ENCODE measurements at regions not wholly inside any gene's neighbourhood (a gene's known extent, or its start where the extent isn't known, plus 50 kb on each side); places are given as distances from the start of the nearest gene placed in this dataset.

DNA sequence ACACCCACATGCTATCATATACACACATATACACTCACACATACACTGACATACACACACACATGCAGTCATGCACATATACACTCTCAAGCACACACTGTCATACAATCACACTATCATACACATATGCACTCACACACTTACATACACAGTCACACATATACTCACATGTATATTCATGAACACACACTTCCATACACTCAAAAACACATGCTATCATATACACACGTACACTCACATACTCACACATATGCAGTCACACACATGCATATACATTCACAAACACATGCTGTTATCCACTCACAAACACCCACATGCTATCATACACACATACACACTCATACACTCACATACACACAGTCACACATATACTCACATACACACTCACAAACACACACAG is 71.0 kb upstream of the PLXNA4 start:
- no peak for ATAC-seq
- TF ChIP-seq ZNF565 (CRISPR knock-in tag; conservative IDR thresholded peaks at IDR 0.05; ENCODE audit: low read depth) = no peak
- TF ChIP-seq ARNTL (CRISPR knock-in tag; IDR thresholded peaks at IDR 0.05; ENCODE audit: borderline replicate concordance, low read depth) = no peak
- TF ChIP-seq ZFP30 (CRISPR knock-in tag; IDR thresholded peaks at IDR 0.05) = no peak
- no peak for TF ChIP-seq PPARA (CRISPR knock-in tag; IDR thresholded peaks at IDR 0.05; ENCODE audit: borderline replicate concordance)
- TF ChIP-seq TOX (CRISPR knock-in tag; IDR thresholded peaks at IDR 0.05; ENCODE audit: borderline replicate concordance) = no peak
- TF ChIP-seq, protein P1, sequence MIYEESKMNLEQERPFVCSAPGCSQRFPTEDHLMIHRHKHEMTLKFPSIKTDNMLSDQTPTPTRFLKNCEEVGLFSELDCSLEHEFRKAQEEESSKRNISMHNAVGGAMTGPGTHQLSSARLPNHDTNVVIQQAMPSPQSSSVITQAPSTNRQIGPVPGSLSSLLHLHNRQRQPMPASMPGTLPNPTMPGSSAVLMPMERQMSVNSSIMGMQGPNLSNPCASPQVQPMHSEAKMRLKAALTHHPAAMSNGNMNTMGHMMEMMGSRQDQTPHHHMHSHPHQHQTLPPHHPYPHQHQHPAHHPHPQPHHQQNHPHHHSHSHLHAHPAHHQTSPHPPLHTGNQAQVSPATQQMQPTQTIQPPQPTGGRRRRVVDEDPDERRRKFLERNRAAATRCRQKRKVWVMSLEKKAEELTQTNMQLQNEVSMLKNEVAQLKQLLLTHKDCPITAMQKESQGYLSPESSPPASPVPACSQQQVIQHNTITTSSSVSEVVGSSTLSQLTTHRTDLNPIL (CRISPR knock-in tag; IDR thresholded peaks at IDR 0.05; ENCODE audit: low read depth) = no peak
- no peak for TF ChIP-seq CSDC2 (CRISPR knock-in tag; IDR thresholded peaks at IDR 0.05)
- TF ChIP-seq OSR1 (CRISPR knock-in tag; IDR thresholded peaks at IDR 0.05) = no peak
- TF ChIP-seq TSHZ2 (CRISPR knock-in tag; IDR thresholded peaks at IDR 0.05) = no peak

DNA sequence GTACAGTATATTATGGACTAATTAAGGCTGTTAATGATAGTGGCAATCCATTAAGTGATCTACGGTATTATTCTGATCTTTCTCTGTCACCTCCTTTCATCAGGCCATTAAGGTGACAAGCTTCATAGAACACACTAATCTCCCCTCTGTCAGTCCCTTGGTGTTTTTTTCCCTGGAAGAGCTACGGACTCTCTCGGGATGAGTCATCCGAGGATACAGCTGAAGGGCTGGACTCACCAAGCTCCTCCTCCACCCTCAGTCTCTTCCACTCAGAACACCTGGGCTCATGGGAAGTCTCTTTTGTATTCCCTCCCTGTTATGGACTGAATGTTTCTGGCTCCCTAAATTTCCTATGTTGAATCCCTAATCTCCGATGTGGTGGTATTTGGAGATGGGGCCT is 69.8 kb upstream of the PLXNA4 start:
- no peak for ATAC-seq
- TF ChIP-seq, protein P2, sequence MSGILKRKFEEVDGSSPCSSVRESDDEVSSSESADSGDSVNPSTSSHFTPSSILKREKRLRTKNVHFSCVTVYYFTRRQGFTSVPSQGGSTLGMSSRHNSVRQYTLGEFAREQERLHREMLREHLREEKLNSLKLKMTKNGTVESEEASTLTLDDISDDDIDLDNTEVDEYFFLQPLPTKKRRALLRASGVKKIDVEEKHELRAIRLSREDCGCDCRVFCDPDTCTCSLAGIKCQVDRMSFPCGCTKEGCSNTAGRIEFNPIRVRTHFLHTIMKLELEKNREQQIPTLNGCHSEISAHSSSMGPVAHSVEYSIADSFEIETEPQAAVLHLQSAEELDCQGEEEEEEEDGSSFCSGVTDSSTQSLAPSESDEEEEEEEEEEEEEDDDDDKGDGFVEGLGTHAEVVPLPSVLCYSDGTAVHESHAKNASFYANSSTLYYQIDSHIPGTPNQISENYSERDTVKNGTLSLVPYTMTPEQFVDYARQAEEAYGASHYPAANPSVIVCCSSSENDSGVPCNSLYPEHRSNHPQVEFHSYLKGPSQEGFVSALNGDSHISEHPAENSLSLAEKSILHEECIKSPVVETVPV (CRISPR knock-in tag; IDR thresholded peaks at IDR 0.05) = no peak
- TF ChIP-seq ZFP30 (CRISPR knock-in tag; IDR thresholded peaks at IDR 0.05) (no peak), ZNF70 (CRISPR knock-in tag; IDR thresholded peaks at IDR 0.05) (no peak), ZFP3 (CRISPR knock-in tag; IDR thresholded peaks at IDR 0.05) (no peak), CSDC2 (CRISPR knock-in tag; IDR thresholded peaks at IDR 0.05) (no peak), TOX (CRISPR knock-in tag; IDR thresholded peaks at IDR 0.05; ENCODE audit: borderline replicate concordance) (no peak), ISL1 (CRISPR knock-in tag; IDR thresholded peaks at IDR 0.05) (no peak), ZNF565 (CRISPR knock-in tag; conservative IDR thresholded peaks at IDR 0.05; ENCODE audit: low read depth) (no peak), POU6F1 (CRISPR knock-in tag; IDR thresholded peaks at IDR 0.05; ENCODE audit: borderline replicate concordance, low read depth) (no peak), SNAI2 (CRISPR knock-in tag; IDR thresholded peaks at IDR 0.05) (no peak), TCF4 (CRISPR knock-in tag; IDR thresholded peaks at IDR 0.05; ENCODE audit: borderline replicate concordance) (no peak), ZNF8 (CRISPR knock-in tag; IDR thresholded peaks at IDR 0.05) (no peak), ZC3H10 (CRISPR knock-in tag; IDR thresholded peaks at IDR 0.05) (no peak), OSR1 (CRISPR knock-in tag; IDR thresholded peaks at IDR 0.05) (no peak), RARB (CRISPR knock-in tag; IDR thresholded peaks at IDR 0.05) (no peak), BACH2 (CRISPR knock-in tag; IDR thresholded peaks at IDR 0.05; ENCODE audit: borderline replicate concordance) (no peak), ARNTL (CRISPR knock-in tag; IDR thresholded peaks at IDR 0.05; ENCODE audit: borderline replicate concordance, low read depth) (no peak)
- TF ChIP-seq, protein P1 (CRISPR knock-in tag; IDR thresholded peaks at IDR 0.05; ENCODE audit: low read depth) = no peak

DNA sequence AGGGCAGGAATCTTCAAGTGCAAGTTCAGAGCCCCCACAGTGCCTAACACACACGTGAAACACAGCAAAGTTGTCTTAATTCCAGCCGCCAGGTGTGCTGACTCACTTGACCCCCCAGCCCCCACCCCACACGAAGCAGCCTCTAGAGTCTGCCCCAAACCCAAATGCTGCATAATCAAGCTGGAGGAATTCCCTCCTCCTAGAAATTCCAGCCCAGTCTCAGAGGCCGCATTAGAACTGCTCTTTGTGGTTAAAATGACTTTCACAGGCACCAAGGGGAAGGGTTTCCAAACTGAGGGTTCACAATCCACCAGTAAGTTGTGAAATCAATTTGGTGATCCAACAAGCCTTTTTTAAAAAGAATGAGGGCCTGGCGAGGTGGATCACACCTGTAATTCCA is 67.0 kb upstream of the PLXNA4 start:
- ATAC-seq = no peak
- no peak for TF ChIP-seq CSDC2 (CRISPR knock-in tag; IDR thresholded peaks at IDR 0.05)
- TF ChIP-seq ZNF8 (CRISPR knock-in tag; IDR thresholded peaks at IDR 0.05) = no peak
- no peak for TF ChIP-seq ISL1 (CRISPR knock-in tag; IDR thresholded peaks at IDR 0.05)
- TF ChIP-seq POU6F1 (CRISPR knock-in tag; IDR thresholded peaks at IDR 0.05; ENCODE audit: borderline replicate concordance, low read depth) = no peak
- TF ChIP-seq, protein P2 (CRISPR knock-in tag; IDR thresholded peaks at IDR 0.05) = no peak
- no peak for TF ChIP-seq ESRRG (CRISPR knock-in tag; IDR thresholded peaks at IDR 0.05)
- no peak for TF ChIP-seq RARB (CRISPR knock-in tag; IDR thresholded peaks at IDR 0.05)
- TF ChIP-seq GLIS3 (CRISPR knock-in tag; IDR thresholded peaks at IDR 0.05) = no peak
- TF ChIP-seq ZC3H10 (CRISPR knock-in tag; IDR thresholded peaks at IDR 0.05) = no peak
- TF ChIP-seq ARNTL (CRISPR knock-in tag; IDR thresholded peaks at IDR 0.05; ENCODE audit: borderline replicate concordance, low read depth) = no peak
- no peak for TF ChIP-seq ZFP3 (CRISPR knock-in tag; IDR thresholded peaks at IDR 0.05)
- no peak for TF ChIP-seq TSHZ2 (CRISPR knock-in tag; IDR thresholded peaks at IDR 0.05)
- no peak for TF ChIP-seq SNAI2 (CRISPR knock-in tag; IDR thresholded peaks at IDR 0.05)
